PC-3 (cell line): ENCODE measurements at regions not wholly inside any gene's neighbourhood (a gene's known extent, or its start where the extent isn't known, plus 50 kb on each side); places are given as distances from the start of the nearest gene placed in this dataset.

Experiments
- ATAC-seq: fragments of 200-7000 bp; cut with Tn5 transposase; 2 replicates; pipeline ENCODE4 v1.9.1; 2020; ENCODE audit warnings: mild to moderate bottlenecking, moderate library complexity
- BruUV-seq: library from RNA; stranded (reverse); fragments of 400-500 nt; replicated peaks from 2 replicates; lab custom pipeline; 2021; lab: Mats Ljungman, UMichigan
- CTCF ChIA-PET: fragments of 300-600 bp; sonication (Branson Sonifier 250); formaldehyde crosslinking; loops from one replicate; lab custom pipeline; 2022; ENCODE audit warnings: antibody characterized with exemption; lab: Charles Lee
- POLR2A ChIA-PET: fragments of 300-600 bp; sonication (Branson Sonifier 250); formaldehyde crosslinking; loops from one replicate; lab custom pipeline; 2022; ENCODE audit warnings: antibody characterized with exemption; ENCODE audit not compliant: unreplicated experiment; lab: Charles Lee
- DNase-seq: peaks from one replicate; pipeline ENCODE4 v3.0.0-alpha.2; 2015
- H2AFZ ChIP-seq: fragments of 300-600 bp; sonication (generic); 2 replicates; pipeline ENCODE4 v1.6.0; 2016; ENCODE audit warnings: antibody characterized with exemption, low read length
- H3F3A ChIP-seq: fragments of 300-600 bp; sonication (generic); one replicate; pipeline ENCODE4 v1.6.0; 2017; ENCODE audit warnings: antibody characterized with exemption, low read length, control low read depth, mild to moderate bottlenecking; ENCODE audit not compliant: unreplicated experiment
- H3K27ac ChIP-seq: fragments of 300-600 bp; sonication (generic); 2 replicates; pipeline ENCODE4 v1.5.1; 2016; ENCODE audit warnings: mild to moderate bottlenecking, low read length
- H3K27me3 ChIP-seq: fragments of 300-600 bp; sonication (generic); 2 replicates; pipeline ENCODE4 v1.6.1; 2016; ENCODE audit warnings: low read length, mixed read lengths
- H3K36me3 ChIP-seq: fragments of 300-600 bp; sonication (generic); 2 replicates; pipeline ENCODE4 v1.6.1; 2016; ENCODE audit warnings: low read depth, mixed run types, low read length, mixed read lengths
- H3K4me1 ChIP-seq: fragments of 300-600 bp; sonication (generic); 2 replicates; pipeline ENCODE4 v1.5.1; 2016; ENCODE audit warnings: low read length; ENCODE audit not compliant: insufficient read depth
- H3K4me2 ChIP-seq: fragments of 300-600 bp; sonication (generic); 2 replicates; pipeline ENCODE4 v1.6.0; 2016; ENCODE audit warnings: low read length
- H3K4me3 ChIP-seq: fragments of 300-600 bp; sonication (generic); 2 replicates; pipeline ENCODE4 v1.5.1; 2016; ENCODE audit warnings: mild to moderate bottlenecking, low read length, mixed read lengths
- H3K79me2 ChIP-seq: fragments of 300-600 bp; sonication (generic); 2 replicates; pipeline ENCODE4 v1.6.1; 2017; ENCODE audit warnings: low read length, mixed read lengths
- H3K9ac ChIP-seq: fragments of 300-600 bp; sonication (generic); 2 replicates; pipeline ENCODE4 v1.6.0; 2016; ENCODE audit warnings: mild to moderate bottlenecking, low read length
- H3K9me2 ChIP-seq: fragments of 300-600 bp; sonication (generic); replicated peaks from 2 replicates; pipeline ENCODE4 v1.6.1; 2016; ENCODE audit warnings: mixed run types, low read length, mixed read lengths
- H3K9me3 ChIP-seq: fragments of 300-600 bp; sonication (generic); 2 replicates; pipeline ENCODE4 v1.6.1; 2016; ENCODE audit warnings: low read length, mixed read lengths
- H4K20me1 ChIP-seq: fragments of 300-600 bp; sonication (generic); 2 replicates; pipeline ENCODE4 v1.6.1; 2016; ENCODE audit warnings: low read length, mixed read lengths
- EZH2 ChIP-seq: fragments of 300-600 bp; sonication (generic); IDR thresholded peaks from one replicate; pipeline ENCODE4 v1.6.1; 2017; ENCODE audit warnings: antibody characterized with exemption, mild to moderate bottlenecking, low read length; ENCODE audit not compliant: unreplicated experiment
- EZH2phosphoT487 ChIP-seq: fragments of 300-600 bp; sonication (generic); IDR thresholded peaks from 2 replicates; pipeline ENCODE4 v1.6.1; 2018; ENCODE audit warnings: mild to moderate bottlenecking, antibody characterized with exemption, low read length, borderline replicate concordance
- intact Hi-C: fragments of 100-400 bp; cut with micrococcal nuclease; formaldehyde crosslinking; loops from 2 replicates; pipeline ENCODE4 v1.9.0; 2023
- TF ChIP-seq, protein P1 (sequence below): fragments of 300-600 bp; sonication (generic); conservative IDR thresholded peaks from 2 replicates; pipeline ENCODE4 v1.5.1; 2017; ENCODE audit warnings: antibody characterized with exemption, low read depth, mild to moderate bottlenecking, low read length

DNA sequence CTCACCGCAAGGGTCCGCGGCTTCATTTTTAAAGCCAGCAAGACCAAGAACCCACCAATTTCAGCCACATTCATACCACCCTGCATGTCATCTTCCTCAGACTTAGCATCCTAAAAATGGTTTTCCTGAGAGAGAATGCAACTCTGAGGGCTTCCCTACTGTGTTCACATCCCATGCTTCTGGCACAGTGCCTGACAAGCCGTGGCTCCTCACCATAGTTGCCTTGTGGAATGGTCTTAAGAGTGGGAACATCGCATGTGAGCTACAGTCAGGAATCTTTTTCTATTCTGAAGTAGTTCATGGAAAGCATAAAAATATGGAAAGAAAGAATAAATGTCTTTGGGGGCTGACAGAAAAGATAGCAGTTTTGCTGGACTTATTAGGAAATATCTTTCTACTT is 120.3 kb downstream of the RAP2B start:
- no TSS peak for BruUV-seq
- H3K4me2 ChIP-seq, result no peak overlapping the region
- H3K9me3 ChIP-seq, result no peaks in the 10 kb centered on the region
- H3K79me2 ChIP-seq, result no peaks in the 10 kb centered on the region
- H2AFZ ChIP-seq, result no peak overlapping the region
- no peak overlapping the region for H3K27ac ChIP-seq
- H3K4me3 ChIP-seq, result no peak overlapping the region
- ChIA-PET POLR2A (no interaction called here), CTCF (no interaction called here)
- no peaks in the 10 kb centered on the region for H3F3A ChIP-seq
- no peaks in the 10 kb centered on the region for H3K27me3 ChIP-seq
- H3K36me3 ChIP-seq, result no peaks in the 10 kb centered on the region
- no peak overlapping the region for H3K9ac ChIP-seq
- TF ChIP-seq EZH2phosphoT487 (no peak), EZH2 (no peak)
- TF ChIP-seq, protein P1, sequence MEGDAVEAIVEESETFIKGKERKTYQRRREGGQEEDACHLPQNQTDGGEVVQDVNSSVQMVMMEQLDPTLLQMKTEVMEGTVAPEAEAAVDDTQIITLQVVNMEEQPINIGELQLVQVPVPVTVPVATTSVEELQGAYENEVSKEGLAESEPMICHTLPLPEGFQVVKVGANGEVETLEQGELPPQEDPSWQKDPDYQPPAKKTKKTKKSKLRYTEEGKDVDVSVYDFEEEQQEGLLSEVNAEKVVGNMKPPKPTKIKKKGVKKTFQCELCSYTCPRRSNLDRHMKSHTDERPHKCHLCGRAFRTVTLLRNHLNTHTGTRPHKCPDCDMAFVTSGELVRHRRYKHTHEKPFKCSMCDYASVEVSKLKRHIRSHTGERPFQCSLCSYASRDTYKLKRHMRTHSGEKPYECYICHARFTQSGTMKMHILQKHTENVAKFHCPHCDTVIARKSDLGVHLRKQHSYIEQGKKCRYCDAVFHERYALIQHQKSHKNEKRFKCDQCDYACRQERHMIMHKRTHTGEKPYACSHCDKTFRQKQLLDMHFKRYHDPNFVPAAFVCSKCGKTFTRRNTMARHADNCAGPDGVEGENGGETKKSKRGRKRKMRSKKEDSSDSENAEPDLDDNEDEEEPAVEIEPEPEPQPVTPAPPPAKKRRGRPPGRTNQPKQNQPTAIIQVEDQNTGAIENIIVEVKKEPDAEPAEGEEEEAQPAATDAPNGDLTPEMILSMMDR, result no peak
- H3K4me1 ChIP-seq, result peaks cover 34% of the 10 kb centered on the region
- intact Hi-C loops, result no loop called here
- H3K9me2 ChIP-seq, result no peaks in the 10 kb centered on the region
- no peak for DNase-seq
- H4K20me1 ChIP-seq, result no peaks in the 10 kb centered on the region
- ATAC-seq, result no peak

DNA sequence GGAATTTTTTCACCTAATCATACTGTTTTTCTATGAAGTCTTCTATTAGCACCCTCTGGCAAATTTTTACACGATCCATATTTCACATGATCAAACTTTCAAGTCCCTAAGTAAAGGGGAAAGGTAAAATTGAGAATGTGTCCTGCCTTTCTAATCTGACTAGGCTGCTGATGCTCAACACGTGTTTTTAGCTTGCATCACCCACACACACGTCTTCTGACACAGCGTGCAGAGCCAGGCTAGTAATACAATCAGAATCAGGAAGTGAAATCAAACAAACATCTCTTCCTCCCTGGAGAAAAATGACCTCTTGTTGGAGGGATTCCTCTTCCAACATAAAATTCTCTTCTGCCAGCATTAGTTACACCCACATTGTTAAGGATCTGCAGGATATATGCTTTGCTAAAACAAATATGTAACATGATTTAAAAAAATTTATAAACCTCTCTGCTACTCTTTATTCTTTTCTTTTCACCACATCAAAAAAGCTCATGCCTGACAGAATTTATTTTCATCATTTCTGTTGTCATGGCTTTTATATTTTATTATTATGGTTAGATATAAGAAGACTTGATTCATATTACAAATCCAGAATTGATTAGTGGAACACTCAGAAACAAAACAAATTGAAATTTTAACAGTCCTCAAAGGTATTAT is 122.4 kb downstream of the RAP2B start:
- POLR2A ChIA-PET, result interaction anchor here (0.6 to 2.4 kb wide), 3 partner anchors 11 to 195 kb away, joined by 4 to 9 read pairs (median 4); no protein-coding TSS in a partner anchor
- Histone ChIP-seq H3K9ac (peak overlapping the region; percentile 22; the same call in 1 of the 2 replicates), H4K20me1 (no peaks in the 10 kb centered on the region), H3K79me2 (no peaks in the 10 kb centered on the region), H3K36me3 (no peaks in the 10 kb centered on the region), H2AFZ (peak overlapping the region; percentile 66), H3F3A (no peaks in the 10 kb centered on the region), H3K4me2 (peak overlapping the region; percentile 45), H3K4me3 (no peak overlapping the region), H3K27me3 (no peaks in the 10 kb centered on the region), H3K9me3 (no peaks in the 10 kb centered on the region), H3K27ac (peak overlapping the region; percentile 46), H3K4me1 (peaks cover 42% of the 10 kb centered on the region), H3K9me2 (no peaks in the 10 kb centered on the region)
- CTCF ChIA-PET, result interaction anchor here (0.5 to 0.6 kb wide), 2 partner anchors 111 to 286 kb away, joined by 3 to 4 read pairs; no protein-coding TSS in a partner anchor
- no peak for TF ChIP-seq EZH2
- TF ChIP-seq, protein P1, result no peak
- no peak for TF ChIP-seq EZH2phosphoT487
- BruUV-seq, result TSS peak; percentile 32
- ATAC-seq (peak; percentile 87), DNase-seq (peak; percentile 78)
- intact Hi-C loops, result loop anchor here (1.0 to 2.0 kb wide), 3 partner anchors 27 to 119 kb away; no protein-coding TSS in a partner anchor
